Right atrium auricular region (tissue), 2 donors: ENCODE measurements at regions not wholly inside any gene's neighbourhood (a gene's known extent, or its start where the extent isn't known, plus 50 kb on each side); places are given as distances from the start of the nearest gene placed in this dataset.

ENCODE experiments used
- DNase-seq: peaks from one replicate; pipeline ENCODE4 v3.0.0-alpha.2; 2019; ENCODE audit warnings: low spot score
- H3K27ac ChIP-seq, 2 donors: fragments of 200-600 bp; sonication (generic); 1 replicate in 1 of 2; 2 replicates in 1 of 2; pipeline ENCODE4 v1.5.1; 2016 to 2019
- H3K27me3 ChIP-seq, 2 donors: fragments of 200-600 bp; sonication (generic); one replicate each; pipeline versions ENCODE4 v1.5.1 to v1.6.0; 2017 to 2019
- H3K36me3 ChIP-seq: fragments of 200-600 bp; sonication (generic); one replicate; pipeline ENCODE4 v1.5.1; 2016
- H3K4me1 ChIP-seq, 2 donors: fragments of 200-600 bp; sonication (generic); one replicate each; pipeline versions ENCODE4 v1.5.1 to v1.6.0; 2017 to 2019
- H3K4me3 ChIP-seq, 2 donors: fragments of 200-600 bp; sonication (generic); 1 replicate in 1 of 2; 2 replicates in 1 of 2; pipeline ENCODE4 v1.5.1; 2017 to 2019; ENCODE audit warnings: mild to moderate bottlenecking in 1 of 2, moderate library complexity in 1 of 2
- H3K9me3 ChIP-seq, 2 donors: fragments of 200-600 bp; sonication (generic); one replicate each; pipeline ENCODE4 v1.5.1; 2019
- CTCF ChIP-seq, 2 donors: fragments of 200-600 bp; sonication (generic); IDR thresholded peaks; one replicate each; pipeline ENCODE4 v1.5.1; 2019; ENCODE audit warnings: antibody characterized with exemption in 2 of 2

- Histone ChIP-seq H3K36me3 (no peaks in the 10 kb centered on the region), H3K4me1 (no peaks in the 10 kb centered on the region), H3K4me3 (no peak overlapping the region), H3K27me3 (no peaks in the 10 kb centered on the region), H3K27ac (no peak overlapping the region), H3K9me3 (no peaks in the 10 kb centered on the region)
- no peak for TF ChIP-seq CTCF (IDR thresholded peaks at IDR 0.05)
- no peak for DNase-seq
These were observed 330.6 kb upstream of the RAG2 start for GRCh38 chr11:36928621-36929020.

- no peak for DNase-seq
- no peak for TF ChIP-seq CTCF (IDR thresholded peaks at IDR 0.05)
- Histone ChIP-seq H3K4me1 (no peaks in the 10 kb centered on the region), H3K27me3 (no peaks in the 10 kb centered on the region), H3K27ac (no peak overlapping the region), H3K4me3 (no peak overlapping the region), H3K36me3 (no peaks in the 10 kb centered on the region), H3K9me3 (no peaks in the 10 kb centered on the region)
These were observed 301.8 kb upstream of the RAG2 start for GRCh38 chr11:36899800-36900199.

- Histone ChIP-seq H3K27ac (no peak overlapping the region), H3K27me3 (no peaks in the 10 kb centered on the region), H3K36me3 (no peaks in the 10 kb centered on the region), H3K4me1 (no peaks in the 10 kb centered on the region), H3K4me3 (no peak overlapping the region), H3K9me3 (no peaks in the 10 kb centered on the region)
- no peak for DNase-seq
- no peak for TF ChIP-seq CTCF (IDR thresholded peaks at IDR 0.05)
These were observed 292.8 kb upstream of the RAG2 start for GRCh38 chr11:36890841-36891240.

- no peaks in the 10 kb centered on the region for H3K27me3 ChIP-seq
- no peaks in the 10 kb centered on the region for H3K9me3 ChIP-seq
- no peak overlapping the region for H3K27ac ChIP-seq
- TF ChIP-seq CTCF (IDR thresholded peaks at IDR 0.05), result no peak
- no peak overlapping the region for H3K4me3 ChIP-seq
- no peaks in the 10 kb centered on the region for H3K36me3 ChIP-seq
- no peak for DNase-seq
- no peaks in the 10 kb centered on the region for H3K4me1 ChIP-seq
These were observed 292.2 kb upstream of the RAG2 start for GRCh38 chr11:36890121-36890679.

- H3K27me3 ChIP-seq, result no peaks in the 10 kb centered on the region
- no peak for TF ChIP-seq CTCF (IDR thresholded peaks at IDR 0.05)
- no peak overlapping the region for H3K4me3 ChIP-seq
- H3K9me3 ChIP-seq, result no peaks in the 10 kb centered on the region
- H3K36me3 ChIP-seq, result no peaks in the 10 kb centered on the region
- no peaks in the 10 kb centered on the region for H3K4me1 ChIP-seq
- no peak overlapping the region for H3K27ac ChIP-seq
- DNase-seq, result no peak
These were observed 287.1 kb upstream of the RAG2 start for GRCh38 chr11:36885154-36885553.

- no peak for DNase-seq
- Histone ChIP-seq H3K36me3 (no peaks in the 10 kb centered on the region), H3K27me3 (no peaks in the 10 kb centered on the region), H3K4me1 (no peaks in the 10 kb centered on the region), H3K27ac (no peak overlapping the region), H3K9me3 (no peaks in the 10 kb centered on the region), H3K4me3 (no peak overlapping the region)
- TF ChIP-seq CTCF (IDR thresholded peaks at IDR 0.05), result no peak
These were observed 280.7 kb upstream of the RAG2 start for GRCh38 chr11:36878737-36879136.
